ENCODE measurements at regions not wholly inside any gene's neighbourhood (a gene's known extent, or its start where the extent isn't known, plus 50 kb on each side); places are given as distances from the start of the nearest gene placed in this dataset.

DNA sequence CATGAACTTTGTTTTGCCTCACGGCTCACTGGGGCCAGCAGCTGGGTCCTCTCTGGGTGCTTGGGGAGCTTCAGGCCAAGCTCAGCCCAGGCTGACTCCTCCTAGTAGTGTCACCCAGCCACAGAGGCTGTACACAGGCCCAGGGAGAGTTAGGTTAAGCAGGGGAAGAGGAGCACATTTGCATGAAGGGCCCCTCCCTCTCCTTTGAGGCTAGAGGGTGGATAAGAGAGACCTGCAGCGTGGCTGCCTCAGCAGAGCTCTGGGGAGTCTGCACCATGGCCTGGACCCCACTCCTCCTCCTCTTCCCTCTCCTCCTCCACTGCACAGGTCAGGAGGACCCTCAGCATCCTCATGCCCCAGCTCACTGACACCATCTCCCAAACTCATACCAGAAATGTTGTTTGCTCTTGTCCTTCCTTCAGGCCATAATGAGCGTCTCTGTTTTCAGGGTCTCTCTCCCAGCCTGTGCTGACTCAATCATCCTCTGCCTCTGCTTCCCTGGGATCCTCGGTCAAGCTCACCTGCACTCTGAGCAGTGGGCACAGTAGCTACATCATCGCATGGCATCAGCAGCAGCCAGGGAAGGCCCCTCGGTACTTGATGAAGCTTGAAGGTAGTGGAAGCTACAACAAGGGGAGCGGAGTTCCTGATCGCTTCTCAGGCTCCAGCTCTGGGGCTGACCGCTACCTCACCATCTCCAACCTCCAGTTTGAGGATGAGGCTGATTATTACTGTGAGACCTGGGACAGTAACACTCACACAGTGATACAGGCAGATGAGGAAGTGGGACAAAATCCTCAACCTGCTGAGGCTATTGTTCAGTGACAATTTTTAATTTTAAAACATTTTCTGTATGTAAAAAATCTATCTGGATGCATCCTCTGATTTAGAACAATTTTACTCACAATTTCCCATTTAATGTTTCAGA is 82.4 kb upstream of the VPREB1 start:
- TF ChIP-seq EP300 (conservative IDR thresholded peaks at IDR 0.05; ENCODE audit: poor library complexity, severe bottlenecking): no peak
- TF ChIP-seq EZH2 (IDR thresholded peaks at IDR 0.05; ENCODE audit: borderline replicate concordance, insufficient read depth, low read length, poor library complexity, severe bottlenecking): no peak
- TF ChIP-seq, protein P1, sequence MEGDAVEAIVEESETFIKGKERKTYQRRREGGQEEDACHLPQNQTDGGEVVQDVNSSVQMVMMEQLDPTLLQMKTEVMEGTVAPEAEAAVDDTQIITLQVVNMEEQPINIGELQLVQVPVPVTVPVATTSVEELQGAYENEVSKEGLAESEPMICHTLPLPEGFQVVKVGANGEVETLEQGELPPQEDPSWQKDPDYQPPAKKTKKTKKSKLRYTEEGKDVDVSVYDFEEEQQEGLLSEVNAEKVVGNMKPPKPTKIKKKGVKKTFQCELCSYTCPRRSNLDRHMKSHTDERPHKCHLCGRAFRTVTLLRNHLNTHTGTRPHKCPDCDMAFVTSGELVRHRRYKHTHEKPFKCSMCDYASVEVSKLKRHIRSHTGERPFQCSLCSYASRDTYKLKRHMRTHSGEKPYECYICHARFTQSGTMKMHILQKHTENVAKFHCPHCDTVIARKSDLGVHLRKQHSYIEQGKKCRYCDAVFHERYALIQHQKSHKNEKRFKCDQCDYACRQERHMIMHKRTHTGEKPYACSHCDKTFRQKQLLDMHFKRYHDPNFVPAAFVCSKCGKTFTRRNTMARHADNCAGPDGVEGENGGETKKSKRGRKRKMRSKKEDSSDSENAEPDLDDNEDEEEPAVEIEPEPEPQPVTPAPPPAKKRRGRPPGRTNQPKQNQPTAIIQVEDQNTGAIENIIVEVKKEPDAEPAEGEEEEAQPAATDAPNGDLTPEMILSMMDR (IDR thresholded peaks at IDR 0.05; ENCODE audit: poor library complexity, severe bottlenecking): no peak
- TF ChIP-seq TAF1 (IDR thresholded peaks at IDR 0.05; ENCODE audit: low read depth): no peak
- no peak for TF ChIP-seq REST (IDR thresholded peaks at IDR 0.05; ENCODE audit: borderline replicate concordance)
